Hematopoietic multipotent progenitor cell treated with erythropoietin and hydrocortisone succinate and interleukin-3 and kit ligand, for 6 days (in vitro differentiated cells): ENCODE measurements at regions not wholly inside any gene's neighbourhood (a gene's known extent, or its start where the extent isn't known, plus 50 kb on each side); places are given as distances from the start of the nearest gene placed in this dataset.

Experiments
- DNase-seq: peaks from one replicate; pipeline ENCODE4 v3.0.0-alpha.2; 2015

- DNase-seq: no peak
Measured at GRCh38 chr9:130755377-130756007, 61.9 kb downstream of the EXOSC2 start.

GRCh38 chr9:130756037-130756436 lies 62.5 kb downstream of the EXOSC2 start:
- no peak for DNase-seq

GRCh38 chr9:130756455-130757152 lies 63.0 kb downstream of the EXOSC2 start:
- peak; percentile 32 for DNase-seq

- no peak for DNase-seq
Measured at GRCh38 chr9:130759738-130760137, 66.2 kb downstream of the EXOSC2 start.

GRCh38 chr9:130763331-130764171 lies 70.0 kb downstream of the EXOSC2 start:
- DNase-seq: peak; percentile 42

GRCh38 chr9:130765137-130766020 lies 69.7 kb upstream of the ABL1 start:
- no peak for DNase-seq

- peak; percentile 38 for DNase-seq
Measured at GRCh38 chr9:130766021-130766926, 68.8 kb upstream of the ABL1 start.

- peak; percentile 33 for DNase-seq
Measured at GRCh38 chr9:130766927-130767307, 68.1 kb upstream of the ABL1 start.

- DNase-seq: peak; percentile 54
Measured at GRCh38 chr9:130768265-130768664, 66.8 kb upstream of the ABL1 start.

- no peak for DNase-seq
Measured at GRCh38 chr9:130768891-130769403, 66.1 kb upstream of the ABL1 start.

GRCh38 chr9:130770093-130770492 lies 65.0 kb upstream of the ABL1 start:
- no peak for DNase-seq

GRCh38 chr9:130770679-130771442 lies 64.2 kb upstream of the ABL1 start:
- DNase-seq: peak; percentile 83

- DNase-seq: no peak
Measured at GRCh38 chr9:130772185-130772584, 62.9 kb upstream of the ABL1 start.

- DNase-seq: no peak
Measured at GRCh38 chr9:130774183-130774582, 60.9 kb upstream of the ABL1 start.

- DNase-seq: no peak
Measured at GRCh38 chr9:130775336-130775991, 59.6 kb upstream of the ABL1 start.

GRCh38 chr9:130779153-130779855 lies 55.8 kb upstream of the ABL1 start:
- DNase-seq: no peak

- no peak for DNase-seq
Measured at GRCh38 chr9:130780415-130780814, 54.6 kb upstream of the ABL1 start.

GRCh38 chr9:130780865-130781504 lies 54.1 kb upstream of the ABL1 start:
- DNase-seq: no peak

- DNase-seq: no peak
Measured at GRCh38 chr9:130781569-130781968, 53.5 kb upstream of the ABL1 start.
